ENCODE measurements at regions not wholly inside any gene's neighbourhood (a gene's known extent, or its start where the extent isn't known, plus 50 kb on each side); places are given as distances from the start of the nearest gene placed in this dataset.

DNA sequence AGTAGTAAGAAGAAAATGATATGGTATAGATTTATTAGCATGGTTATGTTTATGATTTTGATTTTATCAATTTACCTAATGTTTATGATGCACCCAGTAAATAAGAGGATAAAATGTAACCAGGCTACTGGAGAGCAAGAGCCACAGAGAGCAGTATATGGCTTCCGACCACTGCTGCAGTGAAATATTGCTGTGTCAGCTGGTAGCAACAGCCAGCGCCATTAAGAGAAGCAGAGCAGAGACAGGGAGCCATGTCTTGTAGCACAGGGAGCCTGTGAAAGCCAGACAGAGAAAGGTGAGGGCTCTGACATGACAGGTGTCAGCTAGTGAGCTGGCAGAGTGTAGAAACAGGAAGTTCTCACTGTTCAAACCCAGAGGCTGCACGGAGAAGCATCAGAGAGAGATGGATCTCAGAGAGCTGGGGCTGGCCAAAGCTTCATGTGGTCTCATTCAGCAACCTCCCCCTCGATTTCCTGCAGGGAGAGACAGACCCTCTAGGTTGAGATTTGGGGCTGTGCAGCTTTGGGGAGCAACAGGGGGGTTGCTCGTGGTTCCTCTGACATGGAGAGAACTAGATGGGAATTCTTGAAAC is 202.1 kb downstream of the MED10 start:
- no peak for DNase-seq (ENCODE audit: low spot score in 2 of 2)
- WGBS, 2 donors, result 55 to 67% methylated on average over 5 of the region's 5 CpGs

DNA sequence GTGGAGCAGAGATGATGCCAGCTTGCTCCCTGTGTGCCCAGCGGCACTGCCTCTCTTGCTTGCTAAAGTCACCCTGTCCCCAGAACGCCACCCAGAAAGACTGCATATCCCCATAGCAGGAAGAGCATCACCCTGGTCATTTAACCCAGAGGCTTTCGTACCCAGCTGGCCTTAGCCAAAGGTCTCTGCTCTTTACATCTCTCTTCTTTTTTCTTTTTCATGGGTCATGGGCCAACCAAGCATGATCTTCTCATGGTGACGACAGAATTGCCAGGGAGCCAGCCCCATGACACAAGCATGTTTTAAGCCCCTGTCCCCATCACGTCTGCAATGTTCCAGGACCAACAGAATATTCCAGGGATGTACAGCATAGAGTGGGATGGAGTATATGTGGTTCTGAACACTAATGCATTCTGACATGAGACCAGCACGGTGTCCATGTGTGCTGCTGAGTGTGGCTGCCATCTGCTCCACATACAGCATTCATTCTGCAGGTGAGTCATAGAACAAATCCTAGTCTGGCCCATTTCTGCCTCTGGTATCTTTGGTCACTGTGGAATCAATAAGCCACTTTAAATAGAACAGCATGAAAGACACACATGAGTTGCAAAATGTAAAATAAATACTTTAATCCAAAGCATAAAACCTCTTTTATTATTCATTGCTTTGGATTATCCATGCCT is 203.0 kb downstream of the MED10 start:
- Histone ChIP-seq H3K27ac (no peak overlapping the region), H3K9me3 (no peaks in the 10 kb centered on the region), H3K4me1 (no peaks in the 10 kb centered on the region), H3K27me3 (no peaks in the 10 kb centered on the region), H3K36me3 (no peaks in the 10 kb centered on the region), H3K4me3 (no peak overlapping the region)
- no peak for DNase-seq (ENCODE audit: low spot score in 2 of 2)
- no peak for TF ChIP-seq POLR2A (IDR thresholded peaks at IDR 0.05)
- TF ChIP-seq, protein P1, sequence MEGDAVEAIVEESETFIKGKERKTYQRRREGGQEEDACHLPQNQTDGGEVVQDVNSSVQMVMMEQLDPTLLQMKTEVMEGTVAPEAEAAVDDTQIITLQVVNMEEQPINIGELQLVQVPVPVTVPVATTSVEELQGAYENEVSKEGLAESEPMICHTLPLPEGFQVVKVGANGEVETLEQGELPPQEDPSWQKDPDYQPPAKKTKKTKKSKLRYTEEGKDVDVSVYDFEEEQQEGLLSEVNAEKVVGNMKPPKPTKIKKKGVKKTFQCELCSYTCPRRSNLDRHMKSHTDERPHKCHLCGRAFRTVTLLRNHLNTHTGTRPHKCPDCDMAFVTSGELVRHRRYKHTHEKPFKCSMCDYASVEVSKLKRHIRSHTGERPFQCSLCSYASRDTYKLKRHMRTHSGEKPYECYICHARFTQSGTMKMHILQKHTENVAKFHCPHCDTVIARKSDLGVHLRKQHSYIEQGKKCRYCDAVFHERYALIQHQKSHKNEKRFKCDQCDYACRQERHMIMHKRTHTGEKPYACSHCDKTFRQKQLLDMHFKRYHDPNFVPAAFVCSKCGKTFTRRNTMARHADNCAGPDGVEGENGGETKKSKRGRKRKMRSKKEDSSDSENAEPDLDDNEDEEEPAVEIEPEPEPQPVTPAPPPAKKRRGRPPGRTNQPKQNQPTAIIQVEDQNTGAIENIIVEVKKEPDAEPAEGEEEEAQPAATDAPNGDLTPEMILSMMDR (IDR thresholded peaks at IDR 0.05), result no peak
- TF ChIP-seq EP300 (IDR thresholded peaks at IDR 0.05), result no peak
- 77 to 85% methylated on average over 6 of the region's 6 CpGs for WGBS, 2 donors

More for the DNA sequence above, 202.1 kb downstream of the MED10 start:
- Histone ChIP-seq H3K27me3 (no peaks in the 10 kb centered on the region), H3K4me3 (no peak overlapping the region), H3K27ac (no peak overlapping the region), H3K9me3 (no peaks in the 10 kb centered on the region), H3K36me3 (no peaks in the 10 kb centered on the region), H3K4me1 (no peaks in the 10 kb centered on the region)
- TF ChIP-seq, protein P1 (IDR thresholded peaks at IDR 0.05), result no peak
- no peak for TF ChIP-seq POLR2A (IDR thresholded peaks at IDR 0.05)
- TF ChIP-seq EP300 (IDR thresholded peaks at IDR 0.05), result no peak

DNA sequence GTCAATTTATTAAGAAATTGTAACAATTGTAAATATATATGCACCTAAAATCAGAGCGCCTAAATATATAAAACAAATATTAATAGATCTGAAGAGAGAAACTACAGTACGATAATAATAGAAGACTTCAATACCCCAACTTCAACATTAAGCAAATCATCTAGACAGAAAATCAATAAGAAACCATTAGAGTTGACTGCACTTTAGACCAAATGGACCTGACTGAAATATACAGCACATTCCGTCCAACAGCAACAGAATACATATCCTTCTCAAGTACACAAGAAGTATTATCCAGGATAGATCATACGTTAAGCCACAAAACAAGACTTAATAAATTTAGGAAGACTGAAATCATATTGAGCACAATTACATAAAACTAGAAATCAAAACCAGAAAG is 208.7 kb downstream of the MED10 start:
- Histone ChIP-seq H3K9me3 (no peaks in the 10 kb centered on the region), H3K27ac (no peak overlapping the region), H3K4me1 (no peaks in the 10 kb centered on the region), H3K27me3 (no peaks in the 10 kb centered on the region), H3K36me3 (no peaks in the 10 kb centered on the region), H3K4me3 (no peak overlapping the region)
- TF ChIP-seq, protein P1 (IDR thresholded peaks at IDR 0.05), result no peak
- WGBS, 2 donors, result 78 to 79% methylated on average over 4 of the region's 4 CpGs
- no peak for DNase-seq (ENCODE audit: low spot score in 2 of 2)

DNA sequence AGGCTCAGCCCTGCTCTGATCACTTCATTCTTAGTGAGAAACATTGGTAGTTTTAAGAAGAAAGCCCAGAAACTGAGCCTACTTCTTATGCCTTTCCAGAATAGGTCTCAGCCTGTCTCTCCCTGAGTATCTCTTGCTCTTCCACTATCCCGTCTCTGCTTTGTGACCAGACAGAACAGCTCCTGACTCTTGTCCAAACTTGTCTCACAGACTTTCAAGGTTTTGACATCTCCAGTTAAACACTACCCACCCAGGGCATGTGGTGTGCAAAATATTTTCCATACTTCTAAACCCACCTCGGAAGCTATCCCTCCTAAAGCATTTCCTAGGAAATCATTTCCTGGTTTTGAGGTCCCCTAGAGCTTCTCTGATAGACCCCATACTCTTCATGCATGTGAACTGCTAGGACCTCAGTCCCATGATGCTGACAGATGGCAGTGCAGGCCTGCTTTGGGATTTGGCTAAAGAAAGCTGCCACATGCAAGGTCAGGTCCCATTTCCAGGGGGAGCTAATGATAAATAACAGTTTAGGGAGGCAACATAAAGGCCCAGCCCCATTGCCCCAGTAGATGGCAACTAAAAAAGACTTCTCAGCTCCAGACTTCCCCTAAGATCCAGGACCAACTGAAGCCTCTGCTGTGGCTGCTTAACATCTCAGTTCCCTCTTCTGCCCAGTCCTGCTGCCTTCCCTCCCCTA is 211.5 kb downstream of the MED10 start:
- DNase-seq (ENCODE audit: low spot score in 2 of 2), result no peak
- no peaks in the 10 kb centered on the region for H3K27me3 ChIP-seq
- no peaks in the 10 kb centered on the region for H3K36me3 ChIP-seq
- no peak overlapping the region for H3K4me3 ChIP-seq
- no peak overlapping the region for H3K27ac ChIP-seq
- H3K4me1 ChIP-seq, result no peaks in the 10 kb centered on the region
- no peaks in the 10 kb centered on the region for H3K9me3 ChIP-seq
- TF ChIP-seq, protein P1 (IDR thresholded peaks at IDR 0.05), result no peak
- no peak for TF ChIP-seq POLR2A (IDR thresholded peaks at IDR 0.05)
- no peak for TF ChIP-seq EP300 (IDR thresholded peaks at IDR 0.05)
- WGBS, 2 donors, result 94 to 98% methylated on average over 2 of the region's 2 CpGs

DNA sequence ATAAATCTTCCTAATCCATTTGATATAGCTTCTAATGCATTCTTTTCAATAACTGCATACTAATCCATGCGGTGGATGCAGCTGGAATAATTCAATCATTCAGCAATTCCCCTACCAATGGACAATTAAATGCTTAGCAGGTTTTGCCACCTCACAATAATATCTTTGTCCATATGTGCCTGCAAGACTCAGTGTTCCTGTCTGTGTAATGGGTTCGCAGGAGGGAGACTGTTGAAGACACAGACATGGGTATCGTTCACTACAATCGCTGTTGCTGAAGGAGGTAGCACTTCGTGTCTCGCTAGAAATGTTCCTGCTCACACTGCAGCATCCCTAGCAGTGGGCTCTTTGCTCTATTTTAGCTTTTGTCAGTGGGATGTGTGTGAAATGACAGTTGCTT is 214.4 kb downstream of the MED10 start:
- H3K4me3 ChIP-seq, result no peak overlapping the region
- no peaks in the 10 kb centered on the region for H3K9me3 ChIP-seq
- DNase-seq (ENCODE audit: low spot score in 2 of 2), result no peak
- TF ChIP-seq EP300 (IDR thresholded peaks at IDR 0.05) (no peak), POLR2A (IDR thresholded peaks at IDR 0.05) (no peak)
- TF ChIP-seq, protein P1 (IDR thresholded peaks at IDR 0.05), result no peak
- no peaks in the 10 kb centered on the region for H3K27me3 ChIP-seq
- no peaks in the 10 kb centered on the region for H3K36me3 ChIP-seq
- H3K27ac ChIP-seq, result no peak overlapping the region
- no peaks in the 10 kb centered on the region for H3K4me1 ChIP-seq
- WGBS, 2 donors, result 89 to 92% methylated on average over 6 of the region's 6 CpGs
